GM19035 (cell line): ENCODE measurements at regions not wholly inside any gene's neighbourhood (a gene's known extent, or its start where the extent isn't known, plus 50 kb on each side); places are given as distances from the start of the nearest gene placed in this dataset.
"Not testable (repeated sequence)": the region's sequence is repeated elsewhere in the genome, so short reads cannot be mapped to it uniquely, and the experiment has no call there.

Source experiments
- ATAC-seq: cut with Tn5 transposase; IDR thresholded peaks from one replicate; pipeline ENCODE4 v1.9.1; 2021; ENCODE audit not compliant: unreplicated experiment

GRCh38 chr20:47980336-47981177, 195.3 kb upstream of the SULF2 start:
- ATAC-seq: no peak

DNA sequence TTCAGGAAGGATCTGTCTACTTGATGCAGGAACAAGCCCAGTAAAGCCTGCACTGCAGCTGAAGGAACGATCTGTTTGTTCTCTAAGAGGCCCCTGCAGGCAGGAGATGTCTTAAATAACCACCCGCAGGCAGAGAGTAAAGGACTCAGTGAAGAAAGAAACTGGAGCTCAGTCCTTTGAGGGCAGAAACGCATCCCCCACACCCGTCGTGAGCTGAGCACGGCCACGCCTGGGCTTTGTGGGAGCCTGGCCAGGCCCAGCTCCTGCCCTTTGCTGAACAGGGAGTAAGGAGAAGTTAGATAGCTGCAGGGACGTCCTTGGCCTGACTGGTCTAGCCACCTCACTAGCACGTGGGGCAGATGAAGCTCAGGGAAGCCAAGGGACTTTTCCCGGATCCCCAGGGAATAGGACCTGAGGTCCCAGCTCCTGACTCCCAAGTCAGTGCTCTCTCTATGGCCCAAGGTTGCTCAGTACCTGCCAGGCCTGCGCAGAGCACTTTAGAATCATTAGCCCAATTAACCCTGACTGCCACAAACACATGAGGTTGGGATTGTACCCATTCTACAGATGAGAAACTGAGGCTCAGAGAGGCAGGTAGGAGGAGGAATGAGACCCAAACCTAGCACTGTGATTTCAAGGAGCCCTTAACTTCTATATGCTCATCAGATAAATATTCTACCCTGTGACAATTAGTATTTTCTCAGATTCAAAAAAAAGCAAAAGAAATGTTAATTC, 194.2 kb upstream of the SULF2 start:
- ATAC-seq: not testable (repeated sequence)

DNA sequence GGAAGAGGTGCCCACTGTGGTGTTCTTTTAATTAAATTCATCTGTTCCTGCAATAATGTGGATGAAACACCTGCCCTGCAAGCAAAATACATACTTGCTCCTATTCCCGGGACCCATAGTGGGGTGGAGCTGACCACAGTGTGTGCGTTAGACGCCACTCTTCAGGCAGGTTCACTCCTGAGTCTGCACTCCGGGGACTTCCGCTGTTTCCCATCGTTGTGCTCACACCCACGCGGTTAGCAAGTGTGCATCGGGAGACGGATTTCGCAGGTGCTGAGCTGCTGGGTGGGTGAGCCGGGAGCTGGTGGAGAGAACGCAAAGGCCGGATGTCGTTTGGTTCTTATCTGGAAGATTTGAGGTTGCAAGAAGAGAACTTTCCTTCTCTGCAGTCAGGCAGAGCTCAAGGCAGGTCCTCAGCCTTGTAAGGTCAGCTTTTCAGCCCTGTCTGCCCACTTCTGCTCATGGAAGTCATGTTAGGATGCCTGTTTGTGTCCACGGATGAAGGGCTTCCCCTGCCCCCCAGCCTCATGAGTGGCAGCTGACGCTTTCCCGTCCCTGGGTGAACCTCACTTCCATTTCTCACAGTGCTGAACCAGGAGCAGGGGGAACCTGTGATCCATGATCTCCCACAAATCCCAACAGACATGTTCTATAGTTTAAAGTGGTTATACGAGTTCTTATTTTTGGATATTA, 193.3 kb upstream of the SULF2 start:
- not testable (repeated sequence) for ATAC-seq

- not testable (repeated sequence) for ATAC-seq
Observed at GRCh38 chr20:47977789-47978252, 192.5 kb upstream of the SULF2 start.

- ATAC-seq: not testable (repeated sequence)
Observed at GRCh38 chr20:47977017-47977788, 191.9 kb upstream of the SULF2 start.

DNA sequence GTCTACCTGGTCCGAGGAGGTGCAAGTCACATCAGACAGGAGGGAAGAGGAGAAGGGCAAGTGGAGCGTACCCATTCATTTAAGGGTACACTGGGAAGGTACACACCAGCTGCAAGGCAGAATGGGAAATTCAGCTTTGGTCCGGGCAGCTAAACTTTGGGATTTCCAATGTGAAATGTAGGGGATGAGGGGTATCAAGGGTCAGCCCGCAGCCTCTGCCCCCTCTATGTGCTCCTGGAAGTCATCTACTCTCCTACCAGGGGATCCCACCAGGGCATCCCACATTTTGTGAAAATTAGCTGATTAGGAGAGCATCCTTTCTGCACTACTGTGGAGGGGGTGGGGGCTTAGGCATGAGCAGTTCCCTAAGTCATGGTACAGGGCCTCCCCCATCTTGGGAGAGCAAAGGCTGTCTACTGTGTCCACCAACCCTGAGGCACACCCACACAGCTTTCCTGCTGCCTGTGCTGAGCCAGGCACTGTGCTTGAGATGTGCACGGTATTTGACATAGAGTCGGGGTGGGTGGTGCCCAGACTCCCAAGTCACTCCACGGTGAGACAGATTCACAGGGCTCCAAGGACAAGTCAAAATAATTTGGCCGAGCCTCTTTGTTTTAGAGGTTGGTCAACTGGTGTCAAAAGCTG, 189.1 kb upstream of the SULF2 start:
- no peak for ATAC-seq

DNA sequence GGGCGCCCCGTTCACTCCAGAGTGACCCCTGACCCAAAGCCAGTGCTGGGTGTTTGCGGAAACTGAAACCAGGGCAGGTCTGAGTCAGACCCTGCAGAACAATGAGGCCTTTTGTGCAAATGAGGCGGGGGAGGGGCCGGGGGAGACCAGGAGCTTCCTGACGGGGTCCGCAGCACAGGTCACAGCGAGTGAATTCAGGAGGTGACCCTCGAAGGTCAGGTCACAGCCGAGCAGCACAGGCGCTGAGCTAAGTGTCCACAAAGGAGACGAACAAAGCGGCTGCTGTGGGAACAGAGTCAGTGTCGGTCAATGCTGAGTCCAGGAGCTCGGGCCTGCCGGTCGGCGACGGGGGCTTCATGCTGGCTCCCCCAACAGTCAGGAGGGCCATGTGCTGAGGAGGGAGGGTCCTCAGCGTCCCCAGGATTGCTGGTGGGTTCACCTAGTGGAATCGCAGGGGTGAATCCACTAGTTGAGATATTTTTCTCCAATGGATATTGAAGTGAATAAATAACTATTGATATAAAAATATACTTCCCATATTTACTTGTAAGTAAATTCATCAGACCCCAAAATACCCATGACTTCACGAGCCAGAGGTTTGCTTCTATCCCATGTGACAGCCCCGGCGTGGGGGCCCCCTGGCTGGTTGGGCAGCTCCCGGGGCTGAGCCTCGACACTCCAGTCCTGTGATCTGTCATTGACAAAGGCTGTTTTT, 188.4 kb upstream of the SULF2 start:
- ATAC-seq: no peak

GRCh38 chr20:47972916-47973309, 187.6 kb upstream of the SULF2 start:
- no peak for ATAC-seq

GRCh38 chr20:47972297-47972915, 187.1 kb upstream of the SULF2 start:
- ATAC-seq: not testable (repeated sequence)

DNA sequence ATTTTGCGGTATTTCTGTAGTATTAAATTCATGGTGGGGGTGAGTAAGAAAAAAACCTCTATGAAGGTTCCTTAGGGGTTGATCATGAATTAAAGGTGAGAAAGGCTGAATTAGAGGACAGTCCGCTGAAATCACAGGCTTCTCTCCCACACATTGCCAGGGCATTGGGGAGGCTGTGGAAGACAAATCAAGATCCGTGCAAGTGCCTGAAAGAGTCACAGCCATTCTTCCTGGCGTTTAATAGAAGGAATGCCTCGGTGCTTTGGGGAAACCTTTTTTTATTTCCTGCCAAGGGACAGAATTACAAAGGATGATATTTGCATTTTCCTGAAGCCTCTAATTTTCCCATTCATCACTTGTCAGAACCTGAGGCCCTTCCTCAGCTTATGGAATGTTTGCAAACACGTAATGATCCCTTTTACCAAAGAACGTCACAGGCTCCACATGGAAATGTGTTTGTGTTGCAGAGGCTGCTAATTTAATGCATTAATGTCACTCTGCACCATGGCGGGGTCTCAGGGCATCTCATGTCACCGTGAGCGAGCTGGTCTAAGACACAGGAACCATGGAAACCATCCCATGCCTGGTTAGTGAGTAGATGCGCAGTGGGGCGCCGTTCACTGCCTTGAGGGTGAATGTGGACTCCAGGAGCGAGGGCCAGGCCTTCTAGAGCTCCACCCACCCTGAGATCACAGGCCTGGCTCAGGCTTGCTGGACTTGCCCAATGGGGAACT, 185.9 kb upstream of the SULF2 start:
- no peak for ATAC-seq

GRCh38 chr20:47970282-47970903, 185.1 kb upstream of the SULF2 start:
- no peak for ATAC-seq

GRCh38 chr20:47969426-47969825, 184.1 kb upstream of the SULF2 start:
- no peak for ATAC-seq

- ATAC-seq: no peak
Observed at GRCh38 chr20:47968541-47969310, 183.4 kb upstream of the SULF2 start.

DNA sequence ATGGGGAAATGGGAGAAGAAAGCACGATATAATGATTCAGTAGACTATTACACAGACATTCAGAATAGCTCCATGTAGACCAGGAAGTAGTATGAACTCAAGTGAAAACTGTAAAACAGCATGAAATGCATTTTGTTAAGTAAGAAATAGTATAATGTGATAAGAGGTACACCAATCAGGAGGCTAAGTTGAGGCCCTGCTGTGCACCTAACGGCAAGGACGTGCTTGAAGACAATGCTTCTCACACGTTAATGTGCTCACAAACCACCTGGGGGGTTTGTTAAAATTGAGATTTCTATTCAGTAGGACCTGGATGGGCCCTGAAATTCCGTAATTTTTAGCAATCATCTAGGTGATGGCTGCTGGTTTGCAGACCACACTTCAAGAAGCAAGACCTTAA, 178.9 kb upstream of the SULF2 start:
- no peak for ATAC-seq

DNA sequence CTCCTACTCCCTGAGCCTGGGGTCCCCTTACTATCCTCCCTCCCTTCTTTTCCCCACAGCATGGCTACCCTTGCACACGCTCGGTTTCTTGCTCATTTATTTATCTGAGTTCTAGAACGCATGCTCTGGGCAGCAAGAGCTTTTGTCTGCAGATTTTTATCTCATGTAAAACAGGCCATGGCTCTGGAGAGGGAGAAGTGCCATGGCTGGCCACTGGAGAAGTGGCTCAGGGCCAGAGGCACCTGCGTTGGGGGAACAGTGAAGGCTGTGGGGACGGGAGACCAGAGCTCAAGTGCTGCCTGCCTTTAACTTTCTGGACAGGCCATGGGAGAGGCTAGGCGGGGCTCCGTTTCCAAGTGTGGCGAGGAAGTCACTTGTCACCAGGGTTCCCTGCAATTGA, 177.7 kb upstream of the SULF2 start:
- no peak for ATAC-seq

GRCh38 chr20:47962286-47962963, 177.1 kb upstream of the SULF2 start:
- ATAC-seq: no peak
